ENCODE measurements at regions not wholly inside any gene's neighbourhood (a gene's known extent, or its start where the extent isn't known, plus 50 kb on each side); places are given as distances from the start of the nearest gene placed in this dataset.

- no peaks in the 10 kb centered on the region for H3K4me1 ChIP-seq (ENCODE audit: control insufficient read depth, insufficient read depth, low read length, poor library complexity, severe bottlenecking)
- H3K9me3 Mint-ChIP-seq, result peaks cover 2 to 18% (median 10%) of the 10 kb centered on the region in 7 donors
- H3K9me3 ChIP-seq (ENCODE audit: control insufficient read depth in 2 of 2, low read length in 2 of 2), result peaks cover 4 to 6% of the 10 kb centered on the region in 2 experiments
- no peak overlapping the region for H3K4me3 ChIP-seq (ENCODE audit: low read depth, low read length)
- DNase-seq (no peak), ATAC-seq (ENCODE audit: low read depth in 2 of 2) (no peak)
- H3K4me1 Mint-ChIP-seq, result no peaks in the 10 kb centered on the region
- no peak overlapping the region for H3K27ac ChIP-seq (ENCODE audit: insufficient read depth, low read length, poor library complexity, severe bottlenecking)
- no peak overlapping the region for H3K4me3 Mint-ChIP-seq
- no peaks in the 10 kb centered on the region for H3K36me3 Mint-ChIP-seq
- no peaks in the 10 kb centered on the region for H3K36me3 ChIP-seq (ENCODE audit: control insufficient read depth, insufficient read depth, low read length)
- no peaks in the 10 kb centered on the region for H3K27me3 ChIP-seq (ENCODE audit: control insufficient read depth, insufficient read depth, low read length)
- no peaks in the 10 kb centered on the region for H3K27me3 Mint-ChIP-seq
- no peak overlapping the region for H3K27ac Mint-ChIP-seq
Observed at GRCh38 chr16:59696495-59696894, 962.4 kb upstream of the GOT2 start.

DNA sequence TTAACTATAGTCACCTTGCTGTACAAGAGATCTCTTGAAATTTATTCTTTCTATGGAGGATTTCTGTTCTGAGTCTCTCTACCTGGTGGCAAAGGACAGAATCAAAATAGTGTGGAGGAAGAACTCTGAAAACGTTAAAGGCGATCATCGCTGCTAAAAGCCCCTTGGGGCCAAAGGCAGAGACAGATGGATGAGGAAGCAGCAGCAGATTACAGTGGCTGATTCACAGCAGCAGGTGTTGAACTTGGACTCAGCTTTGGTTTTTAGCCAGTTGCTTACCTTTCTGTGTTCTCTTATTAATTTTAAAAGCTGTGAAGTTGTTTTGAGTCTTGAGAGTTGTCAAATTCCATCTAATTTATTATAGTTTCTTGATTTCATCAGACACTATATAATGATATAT, 956.1 kb upstream of the GOT2 start:
- Histone ChIP-seq H3K27me3 (ENCODE audit: control insufficient read depth, insufficient read depth, low read length) (no peaks in the 10 kb centered on the region), H3K4me1 (ENCODE audit: control insufficient read depth, insufficient read depth, low read length, poor library complexity, severe bottlenecking) (no peaks in the 10 kb centered on the region), H3K27ac (ENCODE audit: insufficient read depth, low read length, poor library complexity, severe bottlenecking) (no peak overlapping the region), H3K9me3 (ENCODE audit: control insufficient read depth in 2 of 2, low read length in 2 of 2) (peaks cover 0 to 9% of the 10 kb centered on the region in 2 experiments), H3K36me3 (ENCODE audit: control insufficient read depth, insufficient read depth, low read length) (no peaks in the 10 kb centered on the region), H3K4me3 (ENCODE audit: low read depth, low read length) (no peak overlapping the region)
- no peak overlapping the region for H3K4me3 Mint-ChIP-seq
- DNase-seq, result no peak
- no peaks in the 10 kb centered on the region for H3K36me3 Mint-ChIP-seq
- H3K4me1 Mint-ChIP-seq, result no peaks in the 10 kb centered on the region
- H3K27ac Mint-ChIP-seq, result no peak overlapping the region
- no peak for ATAC-seq (ENCODE audit: low read depth in 2 of 2)
- H3K27me3 Mint-ChIP-seq, result no peaks in the 10 kb centered on the region
- peaks cover 5 to 31% (median 13%) of the 10 kb centered on the region in 7 donors for H3K9me3 Mint-ChIP-seq

DNA sequence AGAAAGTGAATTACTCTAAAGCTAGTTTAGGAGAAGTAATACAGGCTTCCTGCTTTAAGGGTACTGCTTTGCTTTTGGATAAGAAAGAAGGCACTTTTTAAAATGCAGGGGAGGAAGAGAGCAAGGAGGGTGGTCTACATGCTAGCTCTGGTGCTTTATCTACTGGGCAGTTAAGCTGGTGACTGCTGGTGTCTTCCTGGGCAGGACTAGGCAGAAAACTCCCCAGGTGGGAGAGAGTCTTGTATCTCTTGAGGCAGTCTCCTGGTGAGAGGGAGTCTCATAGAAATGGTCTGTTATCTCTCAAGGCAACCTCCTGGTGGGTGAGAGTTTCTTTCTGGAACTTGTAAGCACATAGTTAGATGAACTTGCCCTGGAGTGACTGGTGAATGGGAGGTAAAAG, 953.9 kb upstream of the GOT2 start:
- no peaks in the 10 kb centered on the region for H3K36me3 ChIP-seq (ENCODE audit: control insufficient read depth, insufficient read depth, low read length)
- no peak overlapping the region for H3K27ac ChIP-seq (ENCODE audit: insufficient read depth, low read length, poor library complexity, severe bottlenecking)
- no peaks in the 10 kb centered on the region for H3K4me1 ChIP-seq (ENCODE audit: control insufficient read depth, insufficient read depth, low read length, poor library complexity, severe bottlenecking)
- Mint-ChIP-seq H3K27ac (no peak overlapping the region), H3K4me3 (no peak overlapping the region), H3K27me3 (no peaks in the 10 kb centered on the region), H3K4me1 (no peaks in the 10 kb centered on the region), H3K9me3 (peaks cover 3 to 37% (median 10%) of the 10 kb centered on the region in 7 donors), H3K36me3 (no peaks in the 10 kb centered on the region)
- DNase-seq (no peak), ATAC-seq (ENCODE audit: low read depth in 2 of 2) (no peak)
- H3K9me3 ChIP-seq (ENCODE audit: control insufficient read depth in 2 of 2, low read length in 2 of 2), result peaks cover 5 to 9% of the 10 kb centered on the region in 2 experiments
- H3K27me3 ChIP-seq (ENCODE audit: control insufficient read depth, insufficient read depth, low read length), result no peaks in the 10 kb centered on the region
- no peak overlapping the region for H3K4me3 ChIP-seq (ENCODE audit: low read depth, low read length)

GRCh38 chr16:59686405-59686804, 952.3 kb upstream of the GOT2 start:
- no peaks in the 10 kb centered on the region for H3K4me1 ChIP-seq (ENCODE audit: control insufficient read depth, insufficient read depth, low read length, poor library complexity, severe bottlenecking)
- Mint-ChIP-seq H3K27me3 (no peaks in the 10 kb centered on the region), H3K4me1 (no peaks in the 10 kb centered on the region), H3K4me3 (no peak overlapping the region), H3K9me3 (peaks cover 3 to 36% (median 8%) of the 10 kb centered on the region in 7 donors), H3K27ac (no peak overlapping the region), H3K36me3 (no peaks in the 10 kb centered on the region)
- no peak for ATAC-seq (ENCODE audit: low read depth in 2 of 2)
- no peak overlapping the region for H3K4me3 ChIP-seq (ENCODE audit: low read depth, low read length)
- H3K27ac ChIP-seq (ENCODE audit: insufficient read depth, low read length, poor library complexity, severe bottlenecking), result no peak overlapping the region
- H3K36me3 ChIP-seq (ENCODE audit: control insufficient read depth, insufficient read depth, low read length), result no peaks in the 10 kb centered on the region
- DNase-seq, result no peak
- peaks cover 9 to 10% of the 10 kb centered on the region in 2 experiments for H3K9me3 ChIP-seq (ENCODE audit: control insufficient read depth in 2 of 2, low read length in 2 of 2)
- no peaks in the 10 kb centered on the region for H3K27me3 ChIP-seq (ENCODE audit: control insufficient read depth, insufficient read depth, low read length)

- DNase-seq (no peak), ATAC-seq (ENCODE audit: low read depth in 2 of 2) (no peak)
- H3K27me3 ChIP-seq (ENCODE audit: control insufficient read depth, insufficient read depth, low read length), result no peaks in the 10 kb centered on the region
- no peak overlapping the region for H3K4me3 ChIP-seq (ENCODE audit: low read depth, low read length)
- no peak overlapping the region for H3K27ac ChIP-seq (ENCODE audit: insufficient read depth, low read length, poor library complexity, severe bottlenecking)
- Mint-ChIP-seq H3K27me3 (no peaks in the 10 kb centered on the region), H3K27ac (no peak overlapping the region), H3K36me3 (no peaks in the 10 kb centered on the region), H3K4me1 (no peaks in the 10 kb centered on the region), H3K9me3 (peaks cover 3 to 33% (median 5%) of the 10 kb centered on the region in 7 donors), H3K4me3 (no peak overlapping the region)
- no peaks in the 10 kb centered on the region for H3K36me3 ChIP-seq (ENCODE audit: control insufficient read depth, insufficient read depth, low read length)
- no peaks in the 10 kb centered on the region for H3K4me1 ChIP-seq (ENCODE audit: control insufficient read depth, insufficient read depth, low read length, poor library complexity, severe bottlenecking)
- peaks cover 9 to 10% of the 10 kb centered on the region in 2 experiments for H3K9me3 ChIP-seq (ENCODE audit: control insufficient read depth in 2 of 2, low read length in 2 of 2)
Observed at GRCh38 chr16:59684911-59685310, 950.8 kb upstream of the GOT2 start.

DNA sequence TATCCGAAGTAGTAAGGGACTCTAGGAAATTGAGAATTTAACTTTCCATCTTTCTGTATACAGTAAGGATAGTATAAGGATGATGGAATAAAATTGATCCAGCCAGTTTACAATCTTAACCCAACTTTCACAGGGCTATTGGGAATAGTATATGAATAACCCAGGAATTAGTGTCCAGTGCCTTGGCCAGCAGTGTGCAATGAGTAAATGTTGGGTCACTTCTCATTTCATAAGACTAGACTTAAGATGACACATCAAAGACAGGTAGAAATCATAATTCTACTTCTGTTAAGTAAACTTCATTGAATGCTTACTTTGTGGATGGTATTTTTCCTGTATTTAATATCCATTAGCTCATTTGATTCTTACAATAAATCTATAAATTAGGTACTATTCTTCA, 949.6 kb upstream of the GOT2 start:
- Mint-ChIP-seq H3K9me3 (peaks cover 3 to 32% (median 7%) of the 10 kb centered on the region in 7 donors), H3K27ac (no peak overlapping the region), H3K4me3 (no peak overlapping the region), H3K27me3 (no peaks in the 10 kb centered on the region), H3K4me1 (no peaks in the 10 kb centered on the region), H3K36me3 (no peaks in the 10 kb centered on the region)
- no peaks in the 10 kb centered on the region for H3K36me3 ChIP-seq (ENCODE audit: control insufficient read depth, insufficient read depth, low read length)
- DNase-seq, result no peak
- no peak overlapping the region for H3K4me3 ChIP-seq (ENCODE audit: low read depth, low read length)
- no peaks in the 10 kb centered on the region for H3K4me1 ChIP-seq (ENCODE audit: control insufficient read depth, insufficient read depth, low read length, poor library complexity, severe bottlenecking)
- no peaks in the 10 kb centered on the region for H3K27me3 ChIP-seq (ENCODE audit: control insufficient read depth, insufficient read depth, low read length)
- no peak overlapping the region for H3K27ac ChIP-seq (ENCODE audit: insufficient read depth, low read length, poor library complexity, severe bottlenecking)
- peaks cover 9 to 10% of the 10 kb centered on the region in 2 experiments for H3K9me3 ChIP-seq (ENCODE audit: control insufficient read depth in 2 of 2, low read length in 2 of 2)
- no peak for ATAC-seq (ENCODE audit: low read depth in 2 of 2)

- no peaks in the 10 kb centered on the region for H3K27me3 Mint-ChIP-seq
- Histone ChIP-seq H3K9me3 (ENCODE audit: control insufficient read depth in 2 of 2, low read length in 2 of 2) (peaks cover 0 to 3% of the 10 kb centered on the region in 2 experiments), H3K4me3 (ENCODE audit: low read depth, low read length) (no peak overlapping the region), H3K27ac (ENCODE audit: insufficient read depth, low read length, poor library complexity, severe bottlenecking) (no peak overlapping the region), H3K27me3 (ENCODE audit: control insufficient read depth, insufficient read depth, low read length) (no peaks in the 10 kb centered on the region), H3K36me3 (ENCODE audit: control insufficient read depth, insufficient read depth, low read length) (no peaks in the 10 kb centered on the region), H3K4me1 (ENCODE audit: control insufficient read depth, insufficient read depth, low read length, poor library complexity, severe bottlenecking) (no peaks in the 10 kb centered on the region)
- no peaks in the 10 kb centered on the region for H3K36me3 Mint-ChIP-seq
- H3K9me3 Mint-ChIP-seq, result peaks cover 2 to 27% (median 6%) of the 10 kb centered on the region in 7 donors
- no peak for ATAC-seq (ENCODE audit: low read depth in 2 of 2)
- no peak overlapping the region for H3K4me3 Mint-ChIP-seq
- H3K27ac Mint-ChIP-seq, result no peak overlapping the region
- DNase-seq, result no peak
- no peaks in the 10 kb centered on the region for H3K4me1 Mint-ChIP-seq
Observed at GRCh38 chr16:59665618-59666220, 931.6 kb upstream of the GOT2 start.

DNA sequence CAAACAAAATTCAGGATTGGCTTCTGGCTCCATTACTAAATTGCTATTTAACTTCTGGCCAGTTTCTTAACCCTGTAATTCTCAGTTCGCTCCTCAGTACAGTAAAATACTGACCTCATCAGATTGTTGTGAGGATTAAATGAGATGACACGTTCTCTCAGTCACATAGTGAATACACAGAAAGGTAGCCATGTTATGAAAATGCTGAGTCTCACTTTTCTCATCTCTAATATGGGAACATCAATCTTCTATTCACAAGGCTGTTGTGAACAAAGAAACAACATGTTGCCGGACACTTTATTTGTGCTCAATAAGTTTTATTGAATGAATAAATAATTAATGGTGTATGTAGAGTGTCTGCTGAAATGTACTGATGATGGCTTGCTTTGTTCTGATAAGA, 924.5 kb upstream of the GOT2 start:
- H3K36me3 ChIP-seq (ENCODE audit: control insufficient read depth, insufficient read depth, low read length), result no peaks in the 10 kb centered on the region
- no peaks in the 10 kb centered on the region for H3K36me3 Mint-ChIP-seq
- no peak overlapping the region for H3K27ac Mint-ChIP-seq
- no peak overlapping the region for H3K27ac ChIP-seq (ENCODE audit: insufficient read depth, low read length, poor library complexity, severe bottlenecking)
- no peaks in the 10 kb centered on the region for H3K27me3 ChIP-seq (ENCODE audit: control insufficient read depth, insufficient read depth, low read length)
- no peaks in the 10 kb centered on the region for H3K27me3 Mint-ChIP-seq
- no peak overlapping the region for H3K4me3 ChIP-seq (ENCODE audit: low read depth, low read length)
- DNase-seq, result no peak
- H3K9me3 Mint-ChIP-seq, result peaks cover 0 to 37% (median 12%) of the 10 kb centered on the region in 7 donors
- no peaks in the 10 kb centered on the region for H3K4me1 ChIP-seq (ENCODE audit: control insufficient read depth, insufficient read depth, low read length, poor library complexity, severe bottlenecking)
- ATAC-seq (ENCODE audit: low read depth in 2 of 2), result no peak
- peaks cover 2% of the 10 kb centered on the region in 2 experiments for H3K9me3 ChIP-seq (ENCODE audit: control insufficient read depth in 2 of 2, low read length in 2 of 2)
- no peaks in the 10 kb centered on the region for H3K4me1 Mint-ChIP-seq
- H3K4me3 Mint-ChIP-seq, result no peak overlapping the region

All from CD4-positive, CD25-positive, alpha-beta regulatory T cell (primary cell).